ENCODE measurements at regions not wholly inside any gene's neighbourhood (a gene's known extent, or its start where the extent isn't known, plus 50 kb on each side); places are given as distances from the start of the nearest gene placed in this dataset.

DNA sequence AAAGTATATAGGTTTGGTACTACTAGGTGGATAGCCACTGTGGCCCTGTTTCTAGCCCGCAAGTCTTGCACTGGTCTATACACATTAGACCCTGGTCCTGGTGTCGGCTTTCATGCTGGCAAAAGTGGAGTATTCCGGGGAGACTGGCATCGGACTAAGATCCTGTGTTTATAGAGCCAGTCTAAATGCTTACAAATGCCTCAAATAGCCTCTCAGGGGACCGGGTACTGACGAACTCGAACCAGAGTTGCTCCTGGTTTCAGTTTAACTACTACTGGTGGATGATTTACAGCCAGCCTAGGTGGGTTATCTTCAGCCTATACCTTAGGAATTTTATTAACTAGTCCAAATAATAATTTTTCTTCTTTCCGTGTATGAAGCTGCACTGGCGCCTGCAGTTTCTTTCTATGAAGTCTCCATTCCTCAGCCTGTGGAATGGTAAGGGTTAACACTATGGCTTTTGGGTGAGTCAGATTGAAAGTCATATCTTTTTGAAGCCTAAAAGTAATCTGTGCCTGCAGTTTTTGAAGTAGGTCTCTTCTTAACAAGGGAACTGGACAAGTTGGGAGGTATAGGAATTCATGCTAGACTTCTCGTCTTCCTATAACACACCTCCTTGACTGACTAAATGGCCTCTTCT is 51.3 kb downstream of the OR10H4 start:
- no peak for DNase-seq (ENCODE audit: low read depth in 2 of 3, low spot score in 2 of 3)

GRCh38 chr19:16001481-16002312 is 52.9 kb downstream of the OR10H4 start:
- DNase-seq (ENCODE audit: low read depth in 2 of 3, low spot score in 2 of 3), result peak; percentile 5 to 75 (median 66)

- peak in 2 of 3 donors; percentile 7 to 8 for DNase-seq (ENCODE audit: low read depth in 2 of 3, low spot score in 2 of 3)
Observed at GRCh38 chr19:16002406-16003384, 53.9 kb downstream of the OR10H4 start.

DNA sequence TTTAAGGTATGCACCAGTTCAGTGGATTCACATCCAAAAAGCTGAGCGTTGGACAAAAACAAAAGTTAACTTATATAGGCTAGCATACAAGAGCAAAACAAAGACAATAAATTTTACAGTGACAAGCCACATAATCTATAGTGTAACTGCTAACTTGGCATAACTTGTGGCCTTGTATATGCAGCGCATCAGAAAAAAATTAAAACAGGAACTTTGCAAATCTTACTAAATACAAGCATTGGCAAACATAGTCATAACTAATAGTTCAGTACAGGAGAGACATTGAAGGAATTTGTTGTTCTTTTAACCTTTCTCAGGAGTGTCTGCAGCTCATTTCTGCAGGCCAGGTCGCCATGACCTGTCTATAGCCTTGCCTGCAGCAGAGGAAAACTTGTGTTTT is 54.6 kb downstream of the OR10H4 start:
- no peak for DNase-seq (ENCODE audit: low read depth in 2 of 3, low spot score in 2 of 3)

GRCh38 chr19:16005925-16006324 is 57.1 kb downstream of the OR10H4 start:
- DNase-seq (ENCODE audit: low read depth in 2 of 3, low spot score in 2 of 3), result no peak

GRCh38 chr19:16012552-16012951 is 63.7 kb upstream of the TPM4 start:
- DNase-seq (ENCODE audit: low read depth in 2 of 3, low spot score in 2 of 3), result no peak

- DNase-seq (ENCODE audit: low read depth in 2 of 3, low spot score in 2 of 3), result no peak
Observed at GRCh38 chr19:16013181-16013850, 63.0 kb upstream of the TPM4 start.

DNA sequence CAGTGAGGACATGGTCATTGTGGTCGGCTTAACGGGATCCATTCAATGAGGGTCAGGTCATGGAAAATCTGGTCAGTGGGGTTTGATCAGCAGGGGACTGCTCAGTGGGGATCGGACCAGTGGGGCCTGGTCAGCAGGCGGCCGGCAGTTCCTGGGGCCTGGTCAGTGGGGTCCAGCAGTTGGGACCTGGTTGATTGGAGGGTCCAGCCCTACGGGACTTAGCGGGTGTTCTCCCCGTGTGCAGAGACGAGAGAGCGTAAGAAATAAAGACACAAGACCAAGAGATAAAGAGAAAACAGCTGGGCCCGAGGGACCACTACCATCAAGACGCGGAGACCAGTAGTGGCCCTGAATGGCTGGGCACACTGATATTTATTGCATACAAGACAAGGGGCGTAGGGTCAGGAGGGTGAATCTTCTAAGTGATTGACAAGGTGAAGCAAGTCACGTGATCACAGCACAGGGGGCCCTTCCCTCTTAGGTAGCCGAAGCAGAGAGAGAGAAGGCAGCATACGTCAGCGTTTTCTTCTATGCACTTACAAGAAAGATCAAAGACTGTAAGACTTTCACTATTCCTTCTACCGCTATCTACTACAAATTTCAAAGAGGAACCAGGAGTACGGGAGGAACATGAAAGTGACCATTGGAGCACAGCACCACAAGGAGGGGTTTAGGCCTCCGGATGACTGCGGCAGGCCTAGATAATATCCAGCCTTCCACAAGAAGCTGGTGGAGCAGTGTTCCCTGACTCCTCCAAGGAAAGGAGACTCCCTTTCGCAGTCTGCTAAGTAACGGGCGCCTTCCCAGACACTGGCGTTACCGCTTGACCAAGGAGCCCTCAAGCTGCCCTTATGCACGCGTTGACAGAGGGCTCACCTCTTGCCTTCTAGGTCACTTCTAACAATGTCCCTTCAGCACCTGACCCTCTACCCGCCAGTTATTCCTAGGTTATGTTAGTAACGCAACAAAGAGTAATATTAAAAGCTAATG is 62.1 kb upstream of the TPM4 start:
- DNase-seq (ENCODE audit: low read depth in 2 of 3, low spot score in 2 of 3), result no peak

DNA sequence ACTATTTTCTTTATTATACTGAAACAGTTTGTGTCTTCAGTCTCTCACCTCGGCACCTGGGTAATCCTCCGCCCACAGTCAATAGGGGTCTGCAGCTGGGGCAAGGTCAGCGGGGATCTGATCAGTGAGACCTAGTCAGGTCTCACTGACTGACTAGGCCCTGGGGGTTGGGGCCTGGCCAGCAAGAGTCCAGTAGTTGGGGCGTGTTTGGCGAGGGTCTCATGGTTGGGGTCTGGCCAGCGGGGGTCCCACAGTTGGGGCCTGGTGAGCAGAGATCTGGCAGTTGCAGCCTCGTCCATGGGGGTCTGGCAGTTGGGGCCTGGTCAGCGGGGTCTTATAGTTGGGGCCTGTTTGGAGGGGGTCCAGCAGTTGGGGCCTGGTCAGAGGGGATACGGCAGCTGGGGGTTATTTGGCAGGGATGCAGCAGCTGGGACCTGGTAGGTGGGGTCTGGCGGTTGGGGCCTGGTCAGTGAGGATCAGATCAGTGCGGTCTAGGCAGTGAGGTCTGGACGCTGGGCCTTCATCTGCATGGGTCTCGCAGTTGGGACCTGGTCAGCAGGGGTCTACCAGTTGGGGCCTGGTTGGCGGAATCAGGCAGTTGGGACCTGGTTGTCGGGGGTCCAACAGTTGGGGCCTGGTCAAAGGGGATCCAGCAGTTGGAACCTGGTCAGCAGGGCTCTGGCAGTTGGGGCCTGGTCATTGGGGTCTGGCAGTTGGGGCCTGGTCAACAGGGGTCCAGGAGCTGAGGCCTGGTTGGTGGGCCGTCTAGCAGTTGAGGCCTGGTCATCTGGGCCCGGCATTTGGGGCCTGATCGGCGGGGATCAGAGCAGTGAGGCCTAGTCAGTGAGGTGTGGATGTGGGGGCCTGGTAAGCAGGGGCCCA is 61.1 kb upstream of the TPM4 start:
- DNase-seq (ENCODE audit: low read depth in 2 of 3, low spot score in 2 of 3), result no peak

- no peak for DNase-seq (ENCODE audit: low read depth in 2 of 3, low spot score in 2 of 3)
Observed at GRCh38 chr19:16015805-16016173, 60.5 kb upstream of the TPM4 start.

DNA sequence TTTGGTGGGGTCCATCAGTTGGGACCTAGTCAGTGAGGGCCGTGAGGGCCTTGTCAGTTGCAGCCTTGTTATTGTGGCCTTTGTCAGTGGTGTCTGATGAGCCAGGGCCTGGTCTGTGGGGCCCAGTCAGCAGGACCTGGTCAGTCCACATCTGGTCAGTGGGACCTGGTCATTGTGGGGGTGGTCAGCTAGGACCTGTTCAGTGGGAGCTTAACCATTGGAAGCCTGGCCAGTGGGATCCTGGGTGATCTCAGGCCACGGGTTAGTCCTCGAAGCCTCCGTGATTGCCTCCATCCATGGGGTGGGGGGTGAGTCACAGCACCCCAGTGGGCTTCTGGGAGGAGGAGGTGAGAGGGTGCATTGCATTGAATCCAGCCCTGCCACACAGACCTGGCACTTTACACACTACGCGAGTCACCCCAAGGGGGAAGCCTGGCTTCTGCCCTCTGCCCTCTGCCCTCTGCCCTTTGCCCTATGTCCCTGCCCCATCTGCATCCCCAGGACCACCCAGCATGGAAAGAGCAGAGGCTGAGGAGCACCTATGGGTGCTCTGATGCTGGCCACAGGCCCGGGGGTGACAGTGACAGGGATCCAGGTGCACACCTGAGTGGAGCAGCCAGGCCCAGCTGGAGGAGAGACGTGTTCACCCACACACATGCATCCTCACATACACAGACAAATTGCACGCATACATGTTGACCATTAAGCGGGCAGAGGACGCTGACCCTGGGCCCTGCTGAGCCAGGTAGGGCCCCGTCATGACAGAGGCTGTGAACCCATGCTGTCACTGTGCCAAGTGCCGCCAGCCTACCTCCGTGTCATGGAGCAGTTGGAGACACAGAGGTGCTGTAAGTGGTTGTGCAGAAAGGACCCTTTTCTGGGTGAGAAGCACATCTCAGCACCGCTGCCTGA is 59.8 kb upstream of the TPM4 start:
- no peak for DNase-seq (ENCODE audit: low read depth in 2 of 3, low spot score in 2 of 3)

GRCh38 chr19:16017138-16017490 is 59.2 kb upstream of the TPM4 start:
- no peak for DNase-seq (ENCODE audit: low read depth in 2 of 3, low spot score in 2 of 3)

- DNase-seq (ENCODE audit: low read depth in 2 of 3, low spot score in 2 of 3), result no peak
Observed at GRCh38 chr19:16018106-16018755, 58.1 kb upstream of the TPM4 start.

- no peak for DNase-seq (ENCODE audit: low read depth in 2 of 3, low spot score in 2 of 3)
Observed at GRCh38 chr19:16018801-16019551, 57.3 kb upstream of the TPM4 start.

DNA sequence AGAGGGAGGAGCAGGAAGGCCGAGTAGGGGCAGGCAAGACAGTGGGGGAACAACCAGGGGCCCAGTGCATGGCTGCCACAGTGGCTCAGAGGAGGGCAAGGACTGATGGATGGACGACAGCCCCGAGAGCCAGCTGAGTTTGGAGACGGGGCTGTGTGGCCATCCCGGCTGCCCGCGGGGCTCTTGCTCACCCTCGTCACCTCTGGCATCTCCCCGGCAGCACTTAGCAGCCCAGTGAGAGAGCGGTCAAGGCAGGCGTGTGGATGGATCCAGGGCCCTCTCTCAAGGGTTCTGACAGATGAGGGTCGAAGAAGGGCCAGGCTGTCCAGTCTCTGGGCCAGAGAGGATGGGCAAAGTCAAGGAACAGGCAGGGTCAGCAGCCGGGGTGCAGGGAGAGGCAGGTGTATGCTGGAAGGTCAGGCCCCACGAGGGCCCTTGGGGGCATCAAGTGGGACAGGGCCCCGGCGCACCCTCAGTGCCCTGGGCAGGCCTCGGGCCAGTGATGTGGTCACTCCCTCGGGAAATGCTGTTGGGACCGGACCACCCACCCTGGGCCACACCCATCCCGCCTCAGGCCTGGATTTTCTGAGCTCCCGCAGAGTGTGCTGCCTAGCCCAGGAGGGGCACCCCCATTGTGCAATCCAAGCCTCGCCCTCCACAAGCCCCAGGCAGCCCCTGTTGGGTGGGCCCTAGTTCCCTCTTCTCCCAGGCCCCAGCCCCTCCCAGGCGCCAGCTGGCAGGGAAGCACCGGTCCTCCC is 56.4 kb upstream of the TPM4 start:
- no peak for DNase-seq (ENCODE audit: low read depth in 2 of 3, low spot score in 2 of 3)

- no peak for DNase-seq (ENCODE audit: low read depth in 2 of 3, low spot score in 2 of 3)
Observed at GRCh38 chr19:16021796-16022195, 54.5 kb upstream of the TPM4 start.

All from hematopoietic multipotent progenitor cell (in vitro differentiated cells).